Lower lobe of right lung (tissue), 2 donors: ENCODE measurements at regions not wholly inside any gene's neighbourhood (a gene's known extent, or its start where the extent isn't known, plus 50 kb on each side); places are given as distances from the start of the nearest gene placed in this dataset.
"Not testable (repeated sequence)": the region's sequence is repeated elsewhere in the genome, so short reads cannot be mapped to it uniquely, and the experiment has no call there.

Experiments
- ATAC-seq, 2 donors: fragments of 200-7000 bp; cut with Tn5 transposase; one replicate each; pipeline ENCODE4 v1.9.1; 2020 to 2022; ENCODE audit warnings: mild to moderate bottlenecking in 2 of 2, moderate library complexity in 2 of 2
- DNase-seq: peaks from one replicate; pipeline ENCODE4 v3.0.0-alpha.2; 2020
- H3K27ac ChIP-seq: fragments of 200-600 bp; one replicate; pipeline ENCODE4 v1.8.0; 2022
- H3K27me3 ChIP-seq: fragments of 200-600 bp; one replicate; pipeline ENCODE4 v1.8.0; 2022; ENCODE audit warnings: low read depth
- H3K36me3 ChIP-seq: fragments of 200-600 bp; one replicate; pipeline ENCODE4 v1.8.0; 2022; ENCODE audit warnings: mild to moderate bottlenecking
- H3K4me1 ChIP-seq: fragments of 200-600 bp; one replicate; pipeline ENCODE4 v1.8.0; 2022
- H3K4me3 ChIP-seq: fragments of 200-600 bp; one replicate; pipeline ENCODE4 v1.8.0; 2022; ENCODE audit warnings: mild to moderate bottlenecking
- H3K9me3 ChIP-seq: fragments of 200-600 bp; one replicate; pipeline ENCODE4 v1.8.0; 2022
- intact Hi-C: fragments of 100-400 bp; cut with DNase I; formaldehyde crosslinking; loops from one replicate; pipeline ENCODE4 v1.11.0; 2022
- TF ChIP-seq, protein P1 (sequence below): fragments of 200-600 bp; IDR thresholded peaks from one replicate; pipeline ENCODE4 v1.8.0; 2022; ENCODE audit warnings: antibody characterized with exemption, mild to moderate bottlenecking
- donor health status: DM: no; HTN: yes; CAD: no; lungs with severe emphysema.

DNA sequence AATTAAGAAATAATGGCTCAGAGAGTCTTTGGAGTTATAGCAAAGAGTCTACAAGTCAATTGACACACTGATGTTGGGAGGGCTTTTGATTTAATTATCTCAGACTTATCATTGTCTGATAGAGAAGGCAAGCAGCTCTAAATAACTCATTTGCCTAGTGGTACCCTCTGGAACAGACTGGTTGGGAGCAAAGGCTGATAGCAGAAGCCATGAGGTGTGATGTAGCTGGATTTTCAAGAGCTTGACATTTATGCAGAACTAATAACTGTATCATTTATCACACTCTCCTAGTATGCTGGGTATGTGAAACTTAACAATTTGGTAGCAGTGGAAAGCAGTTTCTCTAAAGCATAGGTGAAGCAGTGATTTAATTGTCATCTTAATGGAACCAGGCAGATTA is 380.6 kb downstream of the TENT5A start:
- Histone ChIP-seq H3K4me3 (no peak overlapping the region), H3K27ac (no peak overlapping the region), H3K36me3 (no peaks in the 10 kb centered on the region), H3K27me3 (no peaks in the 10 kb centered on the region), H3K4me1 (no peaks in the 10 kb centered on the region), H3K9me3 (no peaks in the 10 kb centered on the region)
- intact Hi-C loops, result no loop called here
- DNase-seq (no peak), ATAC-seq (no peak)
- TF ChIP-seq, protein P1, sequence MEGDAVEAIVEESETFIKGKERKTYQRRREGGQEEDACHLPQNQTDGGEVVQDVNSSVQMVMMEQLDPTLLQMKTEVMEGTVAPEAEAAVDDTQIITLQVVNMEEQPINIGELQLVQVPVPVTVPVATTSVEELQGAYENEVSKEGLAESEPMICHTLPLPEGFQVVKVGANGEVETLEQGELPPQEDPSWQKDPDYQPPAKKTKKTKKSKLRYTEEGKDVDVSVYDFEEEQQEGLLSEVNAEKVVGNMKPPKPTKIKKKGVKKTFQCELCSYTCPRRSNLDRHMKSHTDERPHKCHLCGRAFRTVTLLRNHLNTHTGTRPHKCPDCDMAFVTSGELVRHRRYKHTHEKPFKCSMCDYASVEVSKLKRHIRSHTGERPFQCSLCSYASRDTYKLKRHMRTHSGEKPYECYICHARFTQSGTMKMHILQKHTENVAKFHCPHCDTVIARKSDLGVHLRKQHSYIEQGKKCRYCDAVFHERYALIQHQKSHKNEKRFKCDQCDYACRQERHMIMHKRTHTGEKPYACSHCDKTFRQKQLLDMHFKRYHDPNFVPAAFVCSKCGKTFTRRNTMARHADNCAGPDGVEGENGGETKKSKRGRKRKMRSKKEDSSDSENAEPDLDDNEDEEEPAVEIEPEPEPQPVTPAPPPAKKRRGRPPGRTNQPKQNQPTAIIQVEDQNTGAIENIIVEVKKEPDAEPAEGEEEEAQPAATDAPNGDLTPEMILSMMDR, result no peak

DNA sequence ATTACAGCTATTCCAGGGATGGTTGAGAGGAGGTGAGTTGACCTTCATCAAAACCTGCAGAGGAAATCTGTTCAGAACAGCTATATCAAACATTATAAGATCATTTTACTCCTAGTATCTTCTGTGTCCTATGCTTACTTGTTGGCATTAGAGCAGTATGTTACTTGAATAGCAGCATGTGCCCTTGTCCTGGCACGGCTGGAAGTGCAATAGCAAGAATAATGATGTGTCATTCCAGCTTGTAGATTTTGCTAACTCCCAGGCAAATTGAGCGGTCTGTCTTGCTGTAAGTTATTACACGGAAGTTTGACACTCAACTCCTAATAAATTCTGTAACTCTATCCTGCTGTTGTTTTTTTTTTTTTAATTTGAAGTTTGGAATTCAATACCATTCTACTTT is 385.5 kb downstream of the TENT5A start:
- intact Hi-C loops, result no loop called here
- no peak for DNase-seq
- TF ChIP-seq, protein P1, result no peak
- no peaks in the 10 kb centered on the region for H3K4me1 ChIP-seq
- H3K4me3 ChIP-seq, result no peak overlapping the region
- no peak for ATAC-seq
- H3K27ac ChIP-seq, result no peak overlapping the region
- H3K27me3 ChIP-seq, result no peaks in the 10 kb centered on the region
- H3K9me3 ChIP-seq, result no peaks in the 10 kb centered on the region
- no peaks in the 10 kb centered on the region for H3K36me3 ChIP-seq

DNA sequence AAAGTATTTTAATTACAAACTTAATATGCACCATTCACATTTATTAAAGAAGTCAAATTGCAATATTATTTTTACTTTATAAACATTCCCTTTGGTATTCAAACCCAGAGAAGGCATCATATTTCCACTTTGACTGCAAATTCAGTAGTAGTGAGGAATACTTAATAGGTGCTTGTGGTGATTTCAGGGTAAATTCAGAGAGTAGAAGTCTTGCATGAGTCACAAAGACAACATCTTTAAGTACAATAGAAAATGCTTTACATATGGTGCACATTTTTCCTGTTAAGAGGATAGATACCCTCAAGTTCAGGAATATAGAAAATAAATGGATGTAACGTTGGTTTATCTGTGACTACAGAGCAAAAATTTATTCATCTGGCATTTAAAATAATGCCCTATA is 390.2 kb downstream of the TENT5A start:
- TF ChIP-seq, protein P1, result no peak
- no peak overlapping the region for H3K27ac ChIP-seq
- intact Hi-C loops, result no loop called here
- no peak for DNase-seq
- H3K9me3 ChIP-seq, result no peaks in the 10 kb centered on the region
- no peaks in the 10 kb centered on the region for H3K36me3 ChIP-seq
- no peaks in the 10 kb centered on the region for H3K4me1 ChIP-seq
- no peak for ATAC-seq
- no peaks in the 10 kb centered on the region for H3K27me3 ChIP-seq
- no peak overlapping the region for H3K4me3 ChIP-seq

DNA sequence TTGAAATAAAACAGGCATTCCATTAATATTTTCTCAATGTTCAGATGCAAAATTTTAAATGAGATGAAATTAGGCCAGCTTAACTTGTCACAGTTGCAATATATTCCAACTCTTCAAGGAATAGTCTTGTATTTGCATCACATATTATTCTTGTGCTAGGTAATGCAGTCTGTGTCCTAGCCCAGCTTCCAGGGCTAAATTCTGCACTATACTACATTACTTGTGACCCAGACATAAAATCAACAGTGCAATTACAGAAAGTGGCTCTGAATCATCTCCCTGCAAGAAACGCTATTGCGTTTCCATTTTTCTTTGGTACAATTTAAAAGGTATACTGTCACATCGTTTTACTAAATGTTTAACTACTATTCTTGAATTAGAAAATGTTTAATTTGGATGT is 399.2 kb downstream of the TENT5A start:
- intact Hi-C loops, result no loop called here
- DNase-seq (no peak), ATAC-seq (no peak)
- Histone ChIP-seq H3K27me3 (no peaks in the 10 kb centered on the region), H3K36me3 (no peaks in the 10 kb centered on the region), H3K4me1 (no peaks in the 10 kb centered on the region), H3K4me3 (no peak overlapping the region), H3K27ac (no peak overlapping the region), H3K9me3 (no peaks in the 10 kb centered on the region)
- TF ChIP-seq, protein P1, result no peak

DNA sequence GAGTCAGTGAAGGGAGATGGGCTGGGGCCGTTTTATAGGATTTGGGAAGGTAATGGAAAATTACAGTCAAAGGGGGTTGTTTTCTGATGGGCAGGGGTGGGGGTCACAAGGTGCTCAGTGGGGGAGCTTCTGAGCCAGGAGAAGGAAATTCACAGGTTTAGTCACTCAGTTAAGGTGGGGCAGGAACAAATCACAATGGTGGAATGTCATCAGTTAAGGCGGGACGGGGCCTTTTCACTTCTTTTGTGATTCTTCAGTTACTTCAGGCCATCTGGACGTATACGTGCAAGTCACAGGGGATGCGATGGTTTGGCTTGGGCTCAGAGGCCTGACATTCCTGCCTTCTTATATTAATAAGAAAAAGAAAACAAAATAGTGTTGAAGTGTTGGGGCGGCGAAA is 408.5 kb downstream of the TENT5A start:
- H3K4me3 ChIP-seq, H3K36me3 ChIP-seq, H3K9me3 ChIP-seq, H3K4me1 ChIP-seq, ATAC-seq, H3K27ac ChIP-seq, intact Hi-C loops, H3K27me3 ChIP-seq, DNase-seq: not testable (repeated sequence)

DNA sequence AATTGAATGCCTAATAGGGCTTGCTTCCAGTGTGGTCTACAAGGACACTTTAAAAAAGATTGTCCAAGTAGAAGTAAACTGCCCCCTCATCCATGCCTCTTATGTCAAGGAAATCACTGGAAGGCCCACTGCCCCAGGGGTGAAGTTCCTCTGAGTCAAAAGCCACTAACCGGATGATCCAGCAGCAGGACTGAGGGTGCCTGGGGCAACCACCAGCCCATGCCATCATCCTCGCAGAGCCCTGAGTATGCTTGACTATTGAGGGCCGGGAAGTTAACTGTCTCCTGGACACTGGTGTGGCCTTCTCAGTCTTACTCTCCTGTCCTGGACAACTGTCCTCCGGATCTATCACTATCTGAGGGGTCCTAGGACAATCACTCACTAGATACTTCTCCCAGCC is 411.5 kb downstream of the TENT5A start:
- intact Hi-C loops, result no loop called here

More for the DNA sequence above, 411.5 kb downstream of the TENT5A start:
- H3K27ac ChIP-seq, result no peak overlapping the region
- no peak for ATAC-seq
- H3K9me3 ChIP-seq, result no peaks in the 10 kb centered on the region
- H3K4me3 ChIP-seq, result no peak overlapping the region
- H3K4me1 ChIP-seq, result no peaks in the 10 kb centered on the region
- H3K27me3 ChIP-seq, result no peaks in the 10 kb centered on the region
- no peaks in the 10 kb centered on the region for H3K36me3 ChIP-seq
- TF ChIP-seq, protein P1, result no peak
- DNase-seq, result no peak
